ENCODE measurements at regions not wholly inside any gene's neighbourhood (a gene's known extent, or its start where the extent isn't known, plus 50 kb on each side); places are given as distances from the start of the nearest gene placed in this dataset.

DNA sequence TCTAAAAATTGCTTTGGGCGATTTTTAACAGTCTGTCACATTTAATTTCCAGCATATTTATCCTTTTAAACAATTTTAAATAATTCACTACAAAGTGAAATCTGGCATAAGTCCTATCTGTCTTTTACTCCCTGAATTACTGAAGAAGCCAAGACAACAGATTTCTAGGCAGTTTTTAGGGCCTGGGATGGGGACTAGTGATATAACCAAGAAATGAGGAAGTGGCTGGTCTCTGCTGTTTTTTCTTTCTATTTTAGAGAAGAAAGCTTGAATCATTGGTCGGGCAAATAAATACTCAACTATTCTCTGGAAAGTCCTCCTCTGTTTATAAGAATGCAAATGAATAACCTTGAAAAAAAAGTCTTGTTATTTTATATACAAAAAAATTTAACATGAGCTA is 79.7 kb upstream of the SSBP2 start:
- FAIRE-seq: no peak
- Histone ChIP-seq H3K27me3 (ENCODE audit: control insufficient read depth, insufficient read depth, low read length) (no peaks in the 10 kb centered on the region), H3K9me3 (ENCODE audit: control insufficient read depth in 2 of 3, insufficient read depth in 1 of 3, low read length in 3 of 3) (no peaks in the 10 kb centered on the region), H3K9ac (ENCODE audit: low read length in 3 of 3) (no peak overlapping the region), H3K4me1 (ENCODE audit: control insufficient read depth in 2 of 3, insufficient read depth in 2 of 3, low read depth in 1 of 3, low read length in 3 of 3) (no peaks in the 10 kb centered on the region), H3K4me3 (ENCODE audit: low read length in 3 of 3) (no peak overlapping the region), H3K27ac (ENCODE audit: low read depth in 2 of 2, low read length in 2 of 2) (no peak overlapping the region), H3K36me3 (ENCODE audit: control insufficient read depth in 2 of 3, insufficient read depth in 3 of 3, low read length in 3 of 3) (no peaks in the 10 kb centered on the region)
- TF ChIP-seq, protein P1, sequence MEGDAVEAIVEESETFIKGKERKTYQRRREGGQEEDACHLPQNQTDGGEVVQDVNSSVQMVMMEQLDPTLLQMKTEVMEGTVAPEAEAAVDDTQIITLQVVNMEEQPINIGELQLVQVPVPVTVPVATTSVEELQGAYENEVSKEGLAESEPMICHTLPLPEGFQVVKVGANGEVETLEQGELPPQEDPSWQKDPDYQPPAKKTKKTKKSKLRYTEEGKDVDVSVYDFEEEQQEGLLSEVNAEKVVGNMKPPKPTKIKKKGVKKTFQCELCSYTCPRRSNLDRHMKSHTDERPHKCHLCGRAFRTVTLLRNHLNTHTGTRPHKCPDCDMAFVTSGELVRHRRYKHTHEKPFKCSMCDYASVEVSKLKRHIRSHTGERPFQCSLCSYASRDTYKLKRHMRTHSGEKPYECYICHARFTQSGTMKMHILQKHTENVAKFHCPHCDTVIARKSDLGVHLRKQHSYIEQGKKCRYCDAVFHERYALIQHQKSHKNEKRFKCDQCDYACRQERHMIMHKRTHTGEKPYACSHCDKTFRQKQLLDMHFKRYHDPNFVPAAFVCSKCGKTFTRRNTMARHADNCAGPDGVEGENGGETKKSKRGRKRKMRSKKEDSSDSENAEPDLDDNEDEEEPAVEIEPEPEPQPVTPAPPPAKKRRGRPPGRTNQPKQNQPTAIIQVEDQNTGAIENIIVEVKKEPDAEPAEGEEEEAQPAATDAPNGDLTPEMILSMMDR (IDR thresholded peaks at IDR 0.05; ENCODE audit: borderline replicate concordance, extremely low read depth, insufficient read depth): no peak
- DNase-seq: no peak
- intact Hi-C loops (cut with DNase I): no loop called here

DNA sequence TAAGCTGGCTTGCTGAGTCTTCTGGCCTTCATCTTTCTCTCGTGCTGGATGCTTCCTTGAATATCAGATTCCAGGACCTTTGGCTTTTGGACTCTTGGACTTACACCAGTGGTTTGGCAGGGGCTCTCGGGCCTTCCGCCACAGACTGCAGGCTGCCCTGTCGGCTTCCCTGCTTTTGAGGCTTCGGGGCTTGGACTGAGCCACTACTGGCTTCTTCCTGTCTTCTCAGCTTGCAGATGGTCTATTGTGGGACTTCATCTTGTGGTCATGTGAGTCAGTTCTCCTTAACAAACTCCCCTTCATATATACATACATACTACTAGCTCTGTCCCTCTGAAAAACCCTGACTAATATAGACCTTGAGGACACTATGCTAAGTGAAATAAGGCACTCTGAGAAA is 78.3 kb upstream of the SSBP2 start:
- H3K36me3 ChIP-seq (ENCODE audit: control insufficient read depth in 2 of 3, insufficient read depth in 3 of 3, low read length in 3 of 3): no peaks in the 10 kb centered on the region
- intact Hi-C loops (cut with DNase I): no loop called here
- TF ChIP-seq, protein P1 (IDR thresholded peaks at IDR 0.05; ENCODE audit: borderline replicate concordance, extremely low read depth, insufficient read depth): no peak
- no peak overlapping the region for H3K27ac ChIP-seq (ENCODE audit: low read depth in 2 of 2, low read length in 2 of 2)
- no peak overlapping the region for H3K4me3 ChIP-seq (ENCODE audit: low read length in 3 of 3)
- no peaks in the 10 kb centered on the region for H3K4me1 ChIP-seq (ENCODE audit: control insufficient read depth in 2 of 3, insufficient read depth in 2 of 3, low read depth in 1 of 3, low read length in 3 of 3)
- no peaks in the 10 kb centered on the region for H3K27me3 ChIP-seq (ENCODE audit: control insufficient read depth, insufficient read depth, low read length)
- H3K9ac ChIP-seq (ENCODE audit: low read length in 3 of 3): no peak overlapping the region
- no peak for DNase-seq
- FAIRE-seq: no peak
- H3K9me3 ChIP-seq (ENCODE audit: control insufficient read depth in 2 of 3, insufficient read depth in 1 of 3, low read length in 3 of 3): no peaks in the 10 kb centered on the region

DNA sequence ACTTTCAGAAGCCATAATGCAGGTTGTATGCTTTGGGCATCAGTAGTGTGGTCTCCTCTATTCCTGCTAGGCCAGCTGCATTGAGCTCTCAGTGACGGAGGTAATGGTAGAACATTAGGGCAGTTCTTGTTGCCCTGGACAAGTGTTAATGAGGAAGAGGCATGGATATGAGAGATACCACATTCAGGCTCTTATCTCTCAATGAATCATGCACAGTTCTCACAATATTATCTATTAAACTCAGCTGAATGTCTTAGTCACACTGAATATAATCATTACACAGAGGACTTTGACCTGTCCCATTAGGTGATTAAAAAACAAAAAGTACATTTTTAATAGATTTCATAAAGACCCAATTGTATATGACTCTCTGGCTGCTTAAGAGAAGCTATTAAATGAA is 76.6 kb upstream of the SSBP2 start:
- TF ChIP-seq, protein P1 (IDR thresholded peaks at IDR 0.05; ENCODE audit: borderline replicate concordance, extremely low read depth, insufficient read depth): no peak
- no peak overlapping the region for H3K4me3 ChIP-seq (ENCODE audit: low read length in 3 of 3)
- intact Hi-C loops (cut with DNase I): no loop called here
- H3K36me3 ChIP-seq (ENCODE audit: control insufficient read depth in 2 of 3, insufficient read depth in 3 of 3, low read length in 3 of 3): no peaks in the 10 kb centered on the region
- FAIRE-seq (no peak), DNase-seq (no peak)
- H3K9ac ChIP-seq (ENCODE audit: low read length in 3 of 3): no peak overlapping the region
- no peaks in the 10 kb centered on the region for H3K27me3 ChIP-seq (ENCODE audit: control insufficient read depth, insufficient read depth, low read length)
- no peaks in the 10 kb centered on the region for H3K9me3 ChIP-seq (ENCODE audit: control insufficient read depth in 2 of 3, insufficient read depth in 1 of 3, low read length in 3 of 3)
- no peaks in the 10 kb centered on the region for H3K4me1 ChIP-seq (ENCODE audit: control insufficient read depth in 2 of 3, insufficient read depth in 2 of 3, low read depth in 1 of 3, low read length in 3 of 3)
- no peak overlapping the region for H3K27ac ChIP-seq (ENCODE audit: low read depth in 2 of 2, low read length in 2 of 2)

DNA sequence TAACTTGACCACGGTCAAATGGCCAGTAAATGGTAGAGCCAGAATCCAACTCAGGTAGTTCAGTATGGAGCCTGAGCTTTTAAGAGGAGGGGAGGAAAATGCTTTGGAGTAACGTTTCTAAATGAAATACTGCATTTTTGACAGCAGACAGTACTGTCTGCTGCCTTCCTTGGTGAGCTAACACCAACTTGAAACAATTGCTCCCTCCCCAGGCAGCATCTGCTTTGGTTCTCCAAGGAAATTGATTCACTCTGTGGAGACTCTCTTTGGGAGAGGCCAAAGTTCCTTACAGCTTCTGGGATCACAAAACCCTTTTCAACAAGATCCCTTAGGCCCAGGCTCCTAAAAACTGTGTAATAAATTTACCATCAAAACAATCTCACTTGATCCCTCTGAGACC is 75.2 kb upstream of the SSBP2 start:
- intact Hi-C loops (cut with DNase I): no loop called here
- no peaks in the 10 kb centered on the region for H3K27me3 ChIP-seq (ENCODE audit: control insufficient read depth, insufficient read depth, low read length)
- H3K9ac ChIP-seq (ENCODE audit: low read length in 3 of 3): no peak overlapping the region
- DNase-seq: no peak
- no peaks in the 10 kb centered on the region for H3K9me3 ChIP-seq (ENCODE audit: control insufficient read depth in 2 of 3, insufficient read depth in 1 of 3, low read length in 3 of 3)
- no peak overlapping the region for H3K4me3 ChIP-seq (ENCODE audit: low read length in 3 of 3)
- no peaks in the 10 kb centered on the region for H3K36me3 ChIP-seq (ENCODE audit: control insufficient read depth in 2 of 3, insufficient read depth in 3 of 3, low read length in 3 of 3)
- no peak for FAIRE-seq
- H3K4me1 ChIP-seq (ENCODE audit: control insufficient read depth in 2 of 3, insufficient read depth in 2 of 3, low read depth in 1 of 3, low read length in 3 of 3): no peaks in the 10 kb centered on the region
- no peak overlapping the region for H3K27ac ChIP-seq (ENCODE audit: low read depth in 2 of 2, low read length in 2 of 2)
- TF ChIP-seq, protein P1 (IDR thresholded peaks at IDR 0.05; ENCODE audit: borderline replicate concordance, extremely low read depth, insufficient read depth): no peak

Data from kidney (tissue), 13 donors.